SK-N-SH (cell line): ENCODE measurements at regions not wholly inside any gene's neighbourhood (a gene's known extent, or its start where the extent isn't known, plus 50 kb on each side); places are given as distances from the start of the nearest gene placed in this dataset.

Experiments used
- CTCF ChIA-PET: fragments of 300-600, 350-600 bp; formaldehyde crosslinking; extraction: SDS; loops from one replicate; lab custom pipeline; 2021; lab: Yijun Ruan, JAX
- POLR2A ChIA-PET: fragments of 350-600 bp; sonication (Branson Sonifier 250); formaldehyde crosslinking; extraction: SDS; loops from one replicate; lab custom pipeline; 2020; ENCODE audit warnings: antibody characterized with exemption, inconsistent platforms; lab: Yijun Ruan, JAX
- DNase-seq: peaks from one replicate; pipeline ENCODE4 v3.0.0; 2012
- H2AFZ ChIP-seq: fragments of 200-600 bp; sonication (generic); 2 replicates; pipeline ENCODE4 v1.8.1; 2016; ENCODE audit warnings: antibody characterized with exemption, mild to moderate bottlenecking, low read depth
- H3F3A ChIP-seq: fragments of 200-600 bp; sonication (generic); replicated peaks from 2 replicates; pipeline ENCODE3; 2016; ENCODE audit warnings: antibody characterized with exemption, mild to moderate bottlenecking; ENCODE audit not compliant: insufficient read depth
- H3K27ac ChIP-seq, 2 experiments: fragments of 200-500 bp in 1 of 2; fragments of 200-600 bp in 1 of 2; sonication (Bioruptor generic) in 1 of 2; sonication (generic), shearing (Covaris generic) in 1 of 2; 2 replicates each; pipeline versions ENCODE4 v1.5.1 to v1.6.1; 2014 to 2016; ENCODE audit warnings: low read depth in 2 of 2, inconsistent platforms in 1 of 2, low read length in 1 of 2, mild to moderate bottlenecking in 1 of 2, mixed read lengths in 1 of 2
- H3K27me3 ChIP-seq: fragments of 200-600 bp; sonication (generic), shearing (Covaris generic); 2 replicates; pipeline ENCODE4 v1.6.1; 2016; ENCODE audit warnings: mixed run types; ENCODE audit not compliant: insufficient read depth
- H3K36me3 ChIP-seq, 2 experiments: fragments of 200-500 bp in 1 of 2; fragments of 200-600 bp in 1 of 2; sonication (Bioruptor generic) in 1 of 2; sonication (generic) in 1 of 2; replicated peaks in 1 of 2; 2 replicates each; pipeline versions ENCODE3 to v1.5.1; 2014 to 2016; ENCODE audit warnings: low read length in 1 of 2, mild to moderate bottlenecking in 1 of 2; ENCODE audit not compliant: insufficient read depth in 2 of 2, control insufficient read depth in 1 of 2
- H3K4me1 ChIP-seq, 2 experiments: fragments of 200-500 bp in 1 of 2; fragments of 200-600 bp in 1 of 2; sonication (Bioruptor generic) in 1 of 2; sonication (generic), shearing (Covaris generic) in 1 of 2; 2 replicates each; pipeline versions ENCODE4 v1.5.1 to v1.6.1; 2014 to 2016; ENCODE audit warnings: low read depth in 1 of 2, low read length in 1 of 2, mixed run types in 1 of 2; ENCODE audit not compliant: insufficient read depth in 2 of 2, control insufficient read depth in 1 of 2
- H3K4me2 ChIP-seq: fragments of 200-600 bp; sonication (generic), shearing (Covaris generic); 2 replicates; pipeline ENCODE4 v1.6.1; 2017; ENCODE audit warnings: mixed run types
- H3K4me3 ChIP-seq, 2 experiments: fragments of 200-500 bp in 1 of 2; fragments of 200-600 bp in 1 of 2; sonication (Bioruptor generic) in 1 of 2; sonication (generic), shearing (Covaris generic) in 1 of 2; 2 replicates each; pipeline versions ENCODE4 v1.5.1 to v1.8.1; 2014 to 2016; ENCODE audit warnings: low read depth in 2 of 2, inconsistent platforms in 1 of 2, low read length in 1 of 2, mild to moderate bottlenecking in 1 of 2, mixed read lengths in 1 of 2, moderate library complexity in 1 of 2
- H3K79me2 ChIP-seq: fragments of 200-600 bp; sonication (generic); 2 replicates; pipeline ENCODE4 v1.8.1; 2017; ENCODE audit warnings: mild to moderate bottlenecking; ENCODE audit not compliant: insufficient read depth
- H3K9ac ChIP-seq: fragments of 200-600 bp; sonication (generic); 2 replicates; pipeline ENCODE4 v1.6.1; 2017; ENCODE audit warnings: mixed run types
- H3K9me2 ChIP-seq: fragments of 200-600 bp; sonication (generic); 2 replicates; pipeline ENCODE4 v1.6.1; 2017; ENCODE audit warnings: mixed run types
- H3K9me3 ChIP-seq: fragments of 200-600 bp; sonication (generic); 2 replicates; pipeline ENCODE4 v1.6.1; 2017; ENCODE audit warnings: mixed run types, mild to moderate bottlenecking, moderate library complexity
- H4K20me1 ChIP-seq: fragments of 200-600 bp; sonication (generic); 2 replicates; pipeline ENCODE4 v1.6.1; 2017; ENCODE audit warnings: mild to moderate bottlenecking, mixed run types; ENCODE audit not compliant: insufficient read depth
- CHD2 ChIP-seq: fragments of 150-350 bp; IDR thresholded peaks from 2 replicates; pipeline ENCODE4 v1.6.1; 2018; ENCODE audit warnings: low read length; ENCODE audit not compliant: partially characterized antibody
- EZH2phosphoT487 ChIP-seq: fragments of 200-600 bp; sonication (generic); IDR thresholded peaks from 2 replicates; pipeline ENCODE4 v1.6.1; 2017; ENCODE audit warnings: low read depth, mixed run types, mild to moderate bottlenecking, antibody characterized with exemption, moderate library complexity, borderline replicate concordance
- FOSL2 ChIP-seq: IDR thresholded peaks from 2 replicates; pipeline ENCODE4 v1.4.0; 2012; ENCODE audit warnings: low read depth, mild to moderate bottlenecking, moderate library complexity, borderline replicate concordance
- FOXJ3 ChIP-seq: sonication (generic); formaldehyde crosslinking; IDR thresholded peaks from 2 replicates; pipeline ENCODE4 v1.5.1; 2020; ENCODE audit warnings: mild to moderate bottlenecking, missing genetic modification reagents
- FOXM1 ChIP-seq: IDR thresholded peaks from 2 replicates; pipeline ENCODE4 v1.4.0; 2012; ENCODE audit warnings: low read depth, mild to moderate bottlenecking
- GABPA ChIP-seq: IDR thresholded peaks from 2 replicates; pipeline ENCODE4 v1.4.0; 2012; ENCODE audit warnings: low read depth, mild to moderate bottlenecking
- GATA2 ChIP-seq: sonication (generic); formaldehyde crosslinking; IDR thresholded peaks from 2 replicates; pipeline ENCODE4 v1.5.0; 2020; ENCODE audit warnings: mild to moderate bottlenecking, missing genetic modification reagents
- JUND ChIP-seq: IDR thresholded peaks from 2 replicates; pipeline ENCODE4 v1.4.0; 2012
- MEF2A ChIP-seq: IDR thresholded peaks from 2 replicates; pipeline ENCODE4 v1.4.0; 2012; ENCODE audit warnings: low read depth, borderline replicate concordance
- RAD21 ChIP-seq: IDR thresholded peaks from 2 replicates; pipeline ENCODE4 v1.6.1; 2012; ENCODE audit warnings: mild to moderate bottlenecking, low read length
- RCOR1 ChIP-seq: fragments of 150-350 bp; IDR thresholded peaks from 2 replicates; pipeline ENCODE4 v1.6.1; 2017; ENCODE audit warnings: antibody characterized with exemption, low read length
- RFX5 ChIP-seq: IDR thresholded peaks from 2 replicates; pipeline ENCODE4 v1.6.1; 2012; ENCODE audit warnings: mild to moderate bottlenecking, improper control_type of control experiment, low read length
- RXRA ChIP-seq: IDR thresholded peaks from 2 replicates; pipeline ENCODE4 v1.4.0; 2012; ENCODE audit warnings: low read depth, mild to moderate bottlenecking, borderline replicate concordance
- SMC3 ChIP-seq: IDR thresholded peaks from 2 replicates; pipeline ENCODE4 v1.6.1; 2012; ENCODE audit warnings: low read depth, low read length, improper control_type of control experiment
- WGBS: methylation state at CpG from one replicate; pipeline ENCODE4 v1.1.6; 2017; ENCODE audit warnings: low lambda C conversion rate; 5-methylcytosine and 5-hydroxymethylcytosine counted together
- TF ChIP-seq, protein P1 (sequence below): IDR thresholded peaks from 2 replicates; pipeline ENCODE4 v1.4.0; 2012; ENCODE audit warnings: low read depth, borderline replicate concordance
- TF ChIP-seq, protein P2 (sequence below): fragments of 200-600 bp; sonication (generic); IDR thresholded peaks from 2 replicates; pipeline ENCODE4 v1.6.1; 2017; ENCODE audit warnings: antibody characterized with exemption, mild to moderate bottlenecking, moderate library complexity
- TF ChIP-seq, protein P3 (sequence below): fragments of 150-350 bp; IDR thresholded peaks from 2 replicates; pipeline ENCODE4 v1.6.1; 2016; ENCODE audit warnings: mild to moderate bottlenecking, low read depth, low read length
- TF ChIP-seq, protein P4 (sequence below): fragments of 150-350 bp; IDR thresholded peaks from 2 replicates; pipeline ENCODE4 v1.6.1; 2017; ENCODE audit warnings: antibody characterized with exemption, low read length, low read depth, borderline replicate concordance
- TF ChIP-seq, protein P5 (sequence below): IDR thresholded peaks from 2 replicates; pipeline ENCODE4 v1.4.0; 2012; ENCODE audit warnings: low read depth, borderline replicate concordance

DNA sequence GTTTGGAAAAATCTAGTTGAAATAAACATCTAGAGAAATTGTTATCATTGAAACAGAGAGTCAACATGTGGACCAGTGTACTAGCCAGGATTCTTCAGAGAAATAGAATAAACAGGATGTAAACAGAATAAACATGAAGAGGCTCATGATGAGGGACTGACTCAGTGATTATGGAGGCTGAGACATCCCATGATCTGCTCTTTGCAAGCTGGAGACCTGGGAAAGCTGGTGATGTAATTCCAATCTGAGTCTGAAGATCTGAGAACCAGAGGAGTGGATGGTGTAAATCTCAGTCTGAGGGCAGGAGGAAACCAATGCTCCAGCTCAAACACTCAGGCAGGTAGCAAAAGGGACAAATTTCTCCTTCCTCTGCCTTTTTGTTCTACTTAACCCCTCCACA, 62.9 kb upstream of the FAM180A start:
- Histone ChIP-seq H3K27ac (no peak overlapping the region), H3F3A (no peaks in the 10 kb centered on the region), H3K4me3 (no peak overlapping the region), H3K36me3 (no peaks in the 10 kb centered on the region), H3K9me2 (no peaks in the 10 kb centered on the region), H3K79me2 (no peaks in the 10 kb centered on the region), H2AFZ (no peak overlapping the region), H3K4me2 (no peak overlapping the region), H3K4me1 (no peaks in the 10 kb centered on the region; a peak in 1 of 4 replicates), H3K9ac (no peak overlapping the region), H3K27me3 (no peaks in the 10 kb centered on the region; the same call in 1 of the 2 replicates), H3K9me3 (no peaks in the 10 kb centered on the region), H4K20me1 (no peaks in the 10 kb centered on the region)
- CTCF ChIA-PET = interaction anchor here (1.5 kb wide), 1 partner anchor 197 kb away, joined by 3 read pairs; no protein-coding TSS in a partner anchor
- TF ChIP-seq, protein P1, sequence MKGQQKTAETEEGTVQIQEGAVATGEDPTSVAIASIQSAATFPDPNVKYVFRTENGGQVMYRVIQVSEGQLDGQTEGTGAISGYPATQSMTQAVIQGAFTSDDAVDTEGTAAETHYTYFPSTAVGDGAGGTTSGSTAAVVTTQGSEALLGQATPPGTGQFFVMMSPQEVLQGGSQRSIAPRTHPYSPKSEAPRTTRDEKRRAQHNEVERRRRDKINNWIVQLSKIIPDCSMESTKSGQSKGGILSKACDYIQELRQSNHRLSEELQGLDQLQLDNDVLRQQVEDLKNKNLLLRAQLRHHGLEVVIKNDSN = no peak
- TF ChIP-seq FOSL2 (no peak), RFX5 (no peak)
- POLR2A ChIA-PET = no interaction called here
- no peak for DNase-seq

DNA sequence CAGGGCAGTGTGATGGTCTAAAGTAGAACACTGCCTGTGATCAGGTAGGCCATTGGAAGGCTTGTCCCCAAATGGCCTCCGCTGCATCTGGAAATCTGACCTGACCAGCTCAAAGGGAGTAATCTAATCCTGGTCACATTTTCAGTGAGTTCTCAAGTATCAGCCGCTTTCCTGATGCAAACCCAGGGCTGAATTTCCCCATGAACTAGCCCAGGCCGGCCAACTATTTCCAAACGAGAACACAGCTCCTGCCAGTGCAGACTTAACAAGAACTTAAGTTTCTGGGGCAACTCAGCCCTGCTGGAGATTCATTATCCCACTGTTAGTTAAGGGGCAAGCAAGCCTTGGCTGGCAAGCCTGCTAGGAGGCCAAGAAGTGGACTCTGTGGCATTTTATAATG, 59.6 kb upstream of the FAM180A start:
- H3K36me3 ChIP-seq = no peaks in the 10 kb centered on the region
- no peak overlapping the region for H3K4me2 ChIP-seq
- CTCF ChIA-PET = interaction anchor here (0.9 to 1.6 kb wide), 6 partner anchors 16 to 1784 kb away, joined by 3 to 4 read pairs (median 3); no protein-coding TSS in a partner anchor
- no peak overlapping the region for H3K4me3 ChIP-seq
- H3F3A ChIP-seq = no peaks in the 10 kb centered on the region
- TF ChIP-seq, protein P2, sequence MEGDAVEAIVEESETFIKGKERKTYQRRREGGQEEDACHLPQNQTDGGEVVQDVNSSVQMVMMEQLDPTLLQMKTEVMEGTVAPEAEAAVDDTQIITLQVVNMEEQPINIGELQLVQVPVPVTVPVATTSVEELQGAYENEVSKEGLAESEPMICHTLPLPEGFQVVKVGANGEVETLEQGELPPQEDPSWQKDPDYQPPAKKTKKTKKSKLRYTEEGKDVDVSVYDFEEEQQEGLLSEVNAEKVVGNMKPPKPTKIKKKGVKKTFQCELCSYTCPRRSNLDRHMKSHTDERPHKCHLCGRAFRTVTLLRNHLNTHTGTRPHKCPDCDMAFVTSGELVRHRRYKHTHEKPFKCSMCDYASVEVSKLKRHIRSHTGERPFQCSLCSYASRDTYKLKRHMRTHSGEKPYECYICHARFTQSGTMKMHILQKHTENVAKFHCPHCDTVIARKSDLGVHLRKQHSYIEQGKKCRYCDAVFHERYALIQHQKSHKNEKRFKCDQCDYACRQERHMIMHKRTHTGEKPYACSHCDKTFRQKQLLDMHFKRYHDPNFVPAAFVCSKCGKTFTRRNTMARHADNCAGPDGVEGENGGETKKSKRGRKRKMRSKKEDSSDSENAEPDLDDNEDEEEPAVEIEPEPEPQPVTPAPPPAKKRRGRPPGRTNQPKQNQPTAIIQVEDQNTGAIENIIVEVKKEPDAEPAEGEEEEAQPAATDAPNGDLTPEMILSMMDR = no peak
- TF ChIP-seq RAD21 (no peak), JUND (no peak), FOXM1 (no peak), RCOR1 (no peak), FOXJ3 (no peak), GABPA (no peak), GATA2 (no peak), EZH2phosphoT487 (no peak), FOSL2 (no peak), RFX5 (no peak), MEF2A (no peak), CHD2 (no peak), RXRA (no peak), SMC3 (no peak)
- TF ChIP-seq, protein P3, sequence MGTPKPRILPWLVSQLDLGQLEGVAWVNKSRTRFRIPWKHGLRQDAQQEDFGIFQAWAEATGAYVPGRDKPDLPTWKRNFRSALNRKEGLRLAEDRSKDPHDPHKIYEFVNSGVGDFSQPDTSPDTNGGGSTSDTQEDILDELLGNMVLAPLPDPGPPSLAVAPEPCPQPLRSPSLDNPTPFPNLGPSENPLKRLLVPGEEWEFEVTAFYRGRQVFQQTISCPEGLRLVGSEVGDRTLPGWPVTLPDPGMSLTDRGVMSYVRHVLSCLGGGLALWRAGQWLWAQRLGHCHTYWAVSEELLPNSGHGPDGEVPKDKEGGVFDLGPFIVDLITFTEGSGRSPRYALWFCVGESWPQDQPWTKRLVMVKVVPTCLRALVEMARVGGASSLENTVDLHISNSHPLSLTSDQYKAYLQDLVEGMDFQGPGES = no peak
- TF ChIP-seq, protein P4, sequence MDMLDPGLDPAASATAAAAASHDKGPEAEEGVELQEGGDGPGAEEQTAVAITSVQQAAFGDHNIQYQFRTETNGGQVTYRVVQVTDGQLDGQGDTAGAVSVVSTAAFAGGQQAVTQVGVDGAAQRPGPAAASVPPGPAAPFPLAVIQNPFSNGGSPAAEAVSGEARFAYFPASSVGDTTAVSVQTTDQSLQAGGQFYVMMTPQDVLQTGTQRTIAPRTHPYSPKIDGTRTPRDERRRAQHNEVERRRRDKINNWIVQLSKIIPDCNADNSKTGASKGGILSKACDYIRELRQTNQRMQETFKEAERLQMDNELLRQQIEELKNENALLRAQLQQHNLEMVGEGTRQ = no peak
- TF ChIP-seq, protein P5, sequence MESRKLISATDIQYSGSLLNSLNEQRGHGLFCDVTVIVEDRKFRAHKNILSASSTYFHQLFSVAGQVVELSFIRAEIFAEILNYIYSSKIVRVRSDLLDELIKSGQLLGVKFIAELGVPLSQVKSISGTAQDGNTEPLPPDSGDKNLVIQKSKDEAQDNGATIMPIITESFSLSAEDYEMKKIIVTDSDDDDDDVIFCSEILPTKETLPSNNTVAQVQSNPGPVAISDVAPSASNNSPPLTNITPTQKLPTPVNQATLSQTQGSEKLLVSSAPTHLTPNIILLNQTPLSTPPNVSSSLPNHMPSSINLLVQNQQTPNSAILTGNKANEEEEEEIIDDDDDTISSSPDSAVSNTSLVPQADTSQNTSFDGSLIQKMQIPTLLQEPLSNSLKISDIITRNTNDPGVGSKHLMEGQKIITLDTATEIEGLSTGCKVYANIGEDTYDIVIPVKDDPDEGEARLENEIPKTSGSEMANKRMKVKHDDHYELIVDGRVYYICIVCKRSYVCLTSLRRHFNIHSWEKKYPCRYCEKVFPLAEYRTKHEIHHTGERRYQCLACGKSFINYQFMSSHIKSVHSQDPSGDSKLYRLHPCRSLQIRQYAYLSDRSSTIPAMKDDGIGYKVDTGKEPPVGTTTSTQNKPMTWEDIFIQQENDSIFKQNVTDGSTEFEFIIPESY = no peak
- TF ChIP-seq, all 33 proteins: peak for 0
- no peak overlapping the region for H2AFZ ChIP-seq
- no peaks in the 10 kb centered on the region for H3K9me3 ChIP-seq
- DNase-seq = no peak
- WGBS = 86% methylated on average over 4 of the region's 4 CpGs
- H4K20me1 ChIP-seq = no peaks in the 10 kb centered on the region
- H3K27me3 ChIP-seq = no peaks in the 10 kb centered on the region; the same call in 1 of the 2 replicates
- H3K4me1 ChIP-seq = no peaks in the 10 kb centered on the region; a peak in 1 of 4 replicates
- POLR2A ChIA-PET = no interaction called here
- no peaks in the 10 kb centered on the region for H3K9me2 ChIP-seq
- H3K79me2 ChIP-seq = no peaks in the 10 kb centered on the region
- no peak overlapping the region for H3K9ac ChIP-seq
- H3K27ac ChIP-seq = no peak overlapping the region
